OCI-LY3 (cell line): ENCODE measurements at regions not wholly inside any gene's neighbourhood (a gene's known extent, or its start where the extent isn't known, plus 50 kb on each side); places are given as distances from the start of the nearest gene placed in this dataset.

Experiments
- EZH2phosphoT487 ChIP-seq: fragments of 200-600 bp; shearing (Covaris generic); IDR thresholded peaks from 2 replicates; pipeline ENCODE4 v1.6.1; 2018; ENCODE audit warnings: antibody characterized with exemption, mixed run types, low read depth
- TF ChIP-seq, protein P1 (sequence below): fragments of 200-600, 300-600 bp; sonication (generic); IDR thresholded peaks from 2 replicates; pipeline ENCODE4 v1.5.1; 2014; ENCODE audit warnings: antibody characterized with exemption, low read length, low read depth

DNA sequence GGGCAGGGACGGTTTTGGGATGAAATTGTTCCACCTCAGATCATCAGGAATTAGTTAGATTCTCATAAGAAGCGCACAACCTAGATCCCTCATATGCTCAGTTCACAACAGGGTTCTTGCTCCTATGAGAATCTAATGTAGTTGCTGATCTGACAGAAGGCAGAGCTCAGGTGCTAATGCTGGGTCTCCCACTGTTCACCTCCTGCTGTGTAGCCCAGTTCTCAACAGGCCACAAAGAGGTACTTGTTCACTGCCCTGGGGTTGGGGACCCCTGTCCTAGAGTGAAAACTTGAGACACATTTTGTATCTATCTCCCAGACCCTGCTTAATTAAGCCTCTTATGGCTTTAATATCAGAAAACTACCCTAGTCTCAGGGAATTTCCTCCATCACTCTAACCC is 966.0 kb downstream of the PCDH17 start:
- TF ChIP-seq, protein P1, sequence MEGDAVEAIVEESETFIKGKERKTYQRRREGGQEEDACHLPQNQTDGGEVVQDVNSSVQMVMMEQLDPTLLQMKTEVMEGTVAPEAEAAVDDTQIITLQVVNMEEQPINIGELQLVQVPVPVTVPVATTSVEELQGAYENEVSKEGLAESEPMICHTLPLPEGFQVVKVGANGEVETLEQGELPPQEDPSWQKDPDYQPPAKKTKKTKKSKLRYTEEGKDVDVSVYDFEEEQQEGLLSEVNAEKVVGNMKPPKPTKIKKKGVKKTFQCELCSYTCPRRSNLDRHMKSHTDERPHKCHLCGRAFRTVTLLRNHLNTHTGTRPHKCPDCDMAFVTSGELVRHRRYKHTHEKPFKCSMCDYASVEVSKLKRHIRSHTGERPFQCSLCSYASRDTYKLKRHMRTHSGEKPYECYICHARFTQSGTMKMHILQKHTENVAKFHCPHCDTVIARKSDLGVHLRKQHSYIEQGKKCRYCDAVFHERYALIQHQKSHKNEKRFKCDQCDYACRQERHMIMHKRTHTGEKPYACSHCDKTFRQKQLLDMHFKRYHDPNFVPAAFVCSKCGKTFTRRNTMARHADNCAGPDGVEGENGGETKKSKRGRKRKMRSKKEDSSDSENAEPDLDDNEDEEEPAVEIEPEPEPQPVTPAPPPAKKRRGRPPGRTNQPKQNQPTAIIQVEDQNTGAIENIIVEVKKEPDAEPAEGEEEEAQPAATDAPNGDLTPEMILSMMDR = no peak
- no peak for TF ChIP-seq EZH2phosphoT487
